PC-3 (cell line): ENCODE measurements at regions not wholly inside any gene's neighbourhood (a gene's known extent, or its start where the extent isn't known, plus 50 kb on each side); places are given as distances from the start of the nearest gene placed in this dataset.

Experiments
- CTCF ChIP-seq: fragments of 300-600 bp; sonication (generic); conservative IDR thresholded peaks from 2 replicates; pipeline ENCODE4 v1.5.1; 2017; ENCODE audit warnings: antibody characterized with exemption, low read depth, mild to moderate bottlenecking, low read length
- EZH2 ChIP-seq: fragments of 300-600 bp; sonication (generic); IDR thresholded peaks from one replicate; pipeline ENCODE4 v1.6.1; 2017; ENCODE audit warnings: antibody characterized with exemption, mild to moderate bottlenecking, low read length; ENCODE audit not compliant: unreplicated experiment
- EZH2phosphoT487 ChIP-seq: fragments of 300-600 bp; sonication (generic); IDR thresholded peaks from 2 replicates; pipeline ENCODE4 v1.6.1; 2018; ENCODE audit warnings: mild to moderate bottlenecking, antibody characterized with exemption, low read length, borderline replicate concordance

- TF ChIP-seq CTCF, result no peak
- no peak for TF ChIP-seq EZH2phosphoT487
- TF ChIP-seq EZH2, result no peak
Observed at GRCh38 chr12:111190741-111191526, 178.0 kb downstream of the PHETA1 start.
